ENCODE measurements at regions not wholly inside any gene's neighbourhood (a gene's known extent, or its start where the extent isn't known, plus 50 kb on each side); places are given as distances from the start of the nearest gene placed in this dataset.

DNA sequence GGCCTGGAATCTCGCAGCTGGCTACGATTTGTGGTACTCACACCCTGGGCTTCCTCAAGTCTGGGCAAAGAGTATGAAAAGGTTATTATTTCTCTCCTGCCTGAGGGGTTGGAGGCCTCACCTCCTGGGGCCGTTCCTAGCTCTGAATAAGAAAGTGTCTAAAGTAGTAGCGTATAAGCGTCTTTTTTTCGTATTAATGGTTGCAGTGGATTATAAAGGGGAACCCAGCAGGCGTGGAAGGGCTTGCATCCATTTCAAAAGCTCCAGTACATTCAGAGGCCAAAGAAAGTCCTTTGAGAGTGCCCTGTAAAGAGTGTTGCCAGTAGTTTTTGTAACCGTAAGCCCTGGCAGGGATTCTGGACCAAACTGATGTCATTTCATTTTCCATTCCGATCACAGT is 72.2 kb upstream of the MPHOSPH6 start:
- TF ChIP-seq TCF4 (CRISPR knock-in tag; IDR thresholded peaks at IDR 0.05; ENCODE audit: borderline replicate concordance) (no peak), ARNTL (CRISPR knock-in tag; IDR thresholded peaks at IDR 0.05; ENCODE audit: borderline replicate concordance, low read depth) (no peak), RARB (CRISPR knock-in tag; IDR thresholded peaks at IDR 0.05) (no peak)
- TF ChIP-seq, protein P1, sequence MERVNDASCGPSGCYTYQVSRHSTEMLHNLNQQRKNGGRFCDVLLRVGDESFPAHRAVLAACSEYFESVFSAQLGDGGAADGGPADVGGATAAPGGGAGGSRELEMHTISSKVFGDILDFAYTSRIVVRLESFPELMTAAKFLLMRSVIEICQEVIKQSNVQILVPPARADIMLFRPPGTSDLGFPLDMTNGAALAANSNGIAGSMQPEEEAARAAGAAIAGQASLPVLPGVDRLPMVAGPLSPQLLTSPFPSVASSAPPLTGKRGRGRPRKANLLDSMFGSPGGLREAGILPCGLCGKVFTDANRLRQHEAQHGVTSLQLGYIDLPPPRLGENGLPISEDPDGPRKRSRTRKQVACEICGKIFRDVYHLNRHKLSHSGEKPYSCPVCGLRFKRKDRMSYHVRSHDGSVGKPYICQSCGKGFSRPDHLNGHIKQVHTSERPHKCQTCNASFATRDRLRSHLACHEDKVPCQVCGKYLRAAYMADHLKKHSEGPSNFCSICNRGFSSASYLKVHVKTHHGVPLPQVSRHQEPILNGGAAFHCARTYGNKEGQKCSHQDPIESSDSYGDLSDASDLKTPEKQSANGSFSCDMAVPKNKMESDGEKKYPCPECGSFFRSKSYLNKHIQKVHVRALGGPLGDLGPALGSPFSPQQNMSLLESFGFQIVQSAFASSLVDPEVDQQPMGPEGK (CRISPR knock-in tag; IDR thresholded peaks at IDR 0.05; ENCODE audit: borderline replicate concordance), result no peak

Measured in SK-N-SH treated with all-trans-retinoic acid at 6 μM for 48 hours (cell line).